CD14-positive monocyte (primary cell): ENCODE measurements at regions not wholly inside any gene's neighbourhood (a gene's known extent, or its start where the extent isn't known, plus 50 kb on each side); places are given as distances from the start of the nearest gene placed in this dataset.

Experiments used
- DNase-seq, 3 donors: peaks; one replicate each; pipeline ENCODE4 v3.0.0-alpha.2; 2011 to 2022
- H2AFZ ChIP-seq: 2 replicates; pipeline ENCODE4 v1.6.0; 2012; ENCODE audit warnings: mild to moderate bottlenecking, low read depth, low read length, inconsistent platforms; ENCODE audit not compliant: insufficient read depth, poor library complexity, severe bottlenecking
- H3K27ac ChIP-seq, 2 donors: 1 replicate in 1 of 2; 2 replicates in 1 of 2; pipeline ENCODE4 v1.5.1; 2012 to 2013; ENCODE audit warnings: low read length in 2 of 2, control low read depth in 1 of 2, inconsistent platforms in 1 of 2, low read depth in 1 of 2, mild to moderate bottlenecking in 1 of 2
- H3K27me3 ChIP-seq, 2 donors: one replicate each; pipeline versions ENCODE4 v1.6.0 to v1.6.1; 2011 to 2013; ENCODE audit warnings: low read length in 2 of 2; ENCODE audit not compliant: control insufficient read depth in 2 of 2, insufficient read depth in 2 of 2
- H3K36me3 ChIP-seq, 2 donors: replicated peaks in 1 of 2; 1 replicate in 1 of 2; 2 replicates in 1 of 2; pipeline versions ENCODE4 v1.5.1 to v1.6.1; 2012 to 2013; ENCODE audit warnings: low read length in 2 of 2, control low read depth in 1 of 2, inconsistent platforms in 1 of 2, mild to moderate bottlenecking in 1 of 2; ENCODE audit not compliant: insufficient read depth in 2 of 2, control insufficient read depth in 1 of 2
- H3K4me1 ChIP-seq, 2 donors: 1 replicate in 1 of 2; 2 replicates in 1 of 2; pipeline versions ENCODE4 v1.5.1 to v1.6.1; 2012 to 2013; ENCODE audit warnings: low read length in 2 of 2, control low read depth in 1 of 2, inconsistent platforms in 1 of 2, mild to moderate bottlenecking in 1 of 2, moderate library complexity in 1 of 2; ENCODE audit not compliant: insufficient read depth in 2 of 2, control insufficient read depth in 1 of 2
- H3K4me2 ChIP-seq: replicated peaks from 2 replicates; pipeline ENCODE3; 2012; ENCODE audit warnings: low read length, moderate library complexity, mild to moderate bottlenecking; ENCODE audit not compliant: poor library complexity, severe bottlenecking; ENCODE audit errors: extremely low read depth
- H3K4me3 ChIP-seq, 3 experiments: fragments of 200-600 bp in 1 of 3; sonication (generic) in 1 of 3; replicated peaks in 1 of 3; 1 replicate in 2 of 3; 2 replicates in 1 of 3; pipeline ENCODE4 v1.5.1; 2011 to 2013; ENCODE audit warnings: low read length in 3 of 3, mild to moderate bottlenecking in 3 of 3, control low read depth in 2 of 3, low read depth in 2 of 3, inconsistent platforms in 1 of 3, moderate library complexity in 1 of 3
- H3K79me2 ChIP-seq: 2 replicates; pipeline ENCODE4 v1.6.0; 2012; ENCODE audit warnings: mild to moderate bottlenecking, control low read depth, inconsistent platforms, low read length, moderate library complexity; ENCODE audit not compliant: insufficient read depth
- H3K9ac ChIP-seq: 2 replicates; pipeline ENCODE4 v1.6.0; 2017; ENCODE audit warnings: low read length, mild to moderate bottlenecking; ENCODE audit not compliant: insufficient read depth, poor library complexity, severe bottlenecking
- H3K9me3 ChIP-seq, 2 donors: replicated peaks in 1 of 2; 1 replicate in 1 of 2; 2 replicates in 1 of 2; pipeline versions ENCODE4 v1.5.1 to v1.6.1; 2012 to 2013; ENCODE audit warnings: low read length in 2 of 2, control low read depth in 1 of 2; ENCODE audit not compliant: control insufficient read depth in 1 of 2, insufficient read depth in 1 of 2
- H4K20me1 ChIP-seq: 2 replicates; pipeline ENCODE4 v1.6.0; 2012; ENCODE audit warnings: mild to moderate bottlenecking, low read length, control low read depth, moderate library complexity; ENCODE audit not compliant: insufficient read depth
- H3K27ac Mint-ChIP-seq, 7 donors: one replicate each; pipeline ENCODE4 v1.8.0; 2020; ENCODE audit warnings: mild to moderate bottlenecking in 7 of 7, mixed read lengths in 7 of 7, moderate library complexity in 6 of 7, inconsistent platforms in 2 of 7
- H3K27me3 Mint-ChIP-seq, 3 donors: one replicate each; pipeline ENCODE4 v1.8.0; 2021 to 2022; ENCODE audit warnings: low read depth in 3 of 3, mild to moderate bottlenecking in 3 of 3, mixed read lengths in 3 of 3, moderate library complexity in 3 of 3, inconsistent platforms in 1 of 3
- H3K36me3 Mint-ChIP-seq, 2 donors: one replicate each; pipeline ENCODE4 v1.8.0; 2020; ENCODE audit warnings: mixed read lengths in 2 of 2, inconsistent platforms in 1 of 2, mild to moderate bottlenecking in 1 of 2
- H3K4me1 Mint-ChIP-seq: one replicate; pipeline ENCODE4 v1.8.0; 2020; ENCODE audit warnings: mild to moderate bottlenecking, mixed read lengths
- H3K4me3 Mint-ChIP-seq, 2 donors: one replicate each; pipeline ENCODE4 v1.8.0; 2020; ENCODE audit warnings: mild to moderate bottlenecking in 2 of 2, mixed read lengths in 2 of 2, moderate library complexity in 1 of 2
- H3K9me3 Mint-ChIP-seq, 7 donors: one replicate each; pipeline ENCODE4 v1.8.0; 2020 to 2022; ENCODE audit warnings: mixed read lengths in 7 of 7, mild to moderate bottlenecking in 6 of 7, moderate library complexity in 6 of 7, inconsistent platforms in 2 of 7
- WGBS: methylation state at CpG from one replicate; pipeline ENCODE4 v1.1.5; 2013; ENCODE audit warnings: missing lambda C conversion rate; ENCODE audit not compliant: insufficient coverage; 5-methylcytosine and 5-hydroxymethylcytosine counted together
- intact Hi-C, 2 donors: fragments of 100-400 bp; cut with micrococcal nuclease; formaldehyde crosslinking; loops; one replicate each; pipeline versions ENCODE4 v1.15.0 to v1.15.1; 2023
- TF ChIP-seq, protein P1 (sequence below): fragments of 200-600 bp; IDR thresholded peaks from one replicate; pipeline ENCODE4 v1.8.0; 2022; ENCODE audit warnings: antibody characterized with exemption, mild to moderate bottlenecking

GRCh38 chr2:201973305-201973928, 60.2 kb upstream of the FZD7 start:
- H2AFZ ChIP-seq, result no peak overlapping the region
- no peak for DNase-seq
- peaks cover 0 to 4% of the 10 kb centered on the region in 2 donors for H3K9me3 ChIP-seq
- no peaks in the 10 kb centered on the region for H3K4me1 ChIP-seq
- H3K36me3 ChIP-seq, result no peaks in the 10 kb centered on the region
- no peak overlapping the region for H3K27ac ChIP-seq
- WGBS, result 84% methylated on average over 9 of the region's 10 CpGs
- Mint-ChIP-seq H3K4me1 (peaks cover 14% of the 10 kb centered on the region), H3K9me3 (peaks cover 0 to 15% (median 3%) of the 10 kb centered on the region in 7 donors), H3K4me3 (no peak overlapping the region), H3K27ac (no peak overlapping the region), H3K36me3 (no peaks in the 10 kb centered on the region), H3K27me3 (peaks cover 2 to 4% (median 3%) of the 10 kb centered on the region in 3 donors)
- intact Hi-C loops, result no loop called here
- H3K9ac ChIP-seq, result no peak overlapping the region
- no peak overlapping the region for H3K4me2 ChIP-seq
- H4K20me1 ChIP-seq, result no peaks in the 10 kb centered on the region
- H3K4me3 ChIP-seq, result no peak overlapping the region
- no peaks in the 10 kb centered on the region for H3K79me2 ChIP-seq
- TF ChIP-seq, protein P1, sequence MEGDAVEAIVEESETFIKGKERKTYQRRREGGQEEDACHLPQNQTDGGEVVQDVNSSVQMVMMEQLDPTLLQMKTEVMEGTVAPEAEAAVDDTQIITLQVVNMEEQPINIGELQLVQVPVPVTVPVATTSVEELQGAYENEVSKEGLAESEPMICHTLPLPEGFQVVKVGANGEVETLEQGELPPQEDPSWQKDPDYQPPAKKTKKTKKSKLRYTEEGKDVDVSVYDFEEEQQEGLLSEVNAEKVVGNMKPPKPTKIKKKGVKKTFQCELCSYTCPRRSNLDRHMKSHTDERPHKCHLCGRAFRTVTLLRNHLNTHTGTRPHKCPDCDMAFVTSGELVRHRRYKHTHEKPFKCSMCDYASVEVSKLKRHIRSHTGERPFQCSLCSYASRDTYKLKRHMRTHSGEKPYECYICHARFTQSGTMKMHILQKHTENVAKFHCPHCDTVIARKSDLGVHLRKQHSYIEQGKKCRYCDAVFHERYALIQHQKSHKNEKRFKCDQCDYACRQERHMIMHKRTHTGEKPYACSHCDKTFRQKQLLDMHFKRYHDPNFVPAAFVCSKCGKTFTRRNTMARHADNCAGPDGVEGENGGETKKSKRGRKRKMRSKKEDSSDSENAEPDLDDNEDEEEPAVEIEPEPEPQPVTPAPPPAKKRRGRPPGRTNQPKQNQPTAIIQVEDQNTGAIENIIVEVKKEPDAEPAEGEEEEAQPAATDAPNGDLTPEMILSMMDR, result no peak
- H3K27me3 ChIP-seq, result no peaks in the 10 kb centered on the region

- DNase-seq, result no peak
- Histone ChIP-seq H3K36me3 (no peaks in the 10 kb centered on the region), H4K20me1 (no peaks in the 10 kb centered on the region), H2AFZ (no peak overlapping the region), H3K4me2 (no peak overlapping the region), H3K9ac (no peak overlapping the region), H3K4me1 (no peaks in the 10 kb centered on the region), H3K79me2 (no peaks in the 10 kb centered on the region), H3K4me3 (no peak overlapping the region), H3K27me3 (no peaks in the 10 kb centered on the region), H3K27ac (no peak overlapping the region), H3K9me3 (peaks cover 0 to 4% of the 10 kb centered on the region in 2 donors)
- intact Hi-C loops, result no loop called here
- Mint-ChIP-seq H3K27me3 (peaks cover 2 to 4% (median 3%) of the 10 kb centered on the region in 3 donors), H3K27ac (no peak overlapping the region), H3K4me1 (peaks cover 11% of the 10 kb centered on the region), H3K36me3 (no peaks in the 10 kb centered on the region), H3K4me3 (no peak overlapping the region), H3K9me3 (peaks cover 0 to 15% (median 3%) of the 10 kb centered on the region in 7 donors)
- TF ChIP-seq, protein P1, result no peak
- 100% methylated on average over 1 of the region's 12 CpGs for WGBS
Observed at GRCh38 chr2:201974171-201975100, 59.2 kb upstream of the FZD7 start.
